MM.1S (cell line): ENCODE measurements at regions not wholly inside any gene's neighbourhood (a gene's known extent, or its start where the extent isn't known, plus 50 kb on each side); places are given as distances from the start of the nearest gene placed in this dataset.

Experiments
- EZH2 ChIP-seq: fragments of 300-600 bp; sonication (generic); optimal IDR thresholded peaks from 2 replicates; pipeline ENCODE3; 2017; ENCODE audit warnings: low read depth, mild to moderate bottlenecking, antibody characterized with exemption, low read length, mixed read lengths
- EZH2phosphoT487 ChIP-seq: fragments of 300-600 bp; sonication (generic); IDR thresholded peaks from 2 replicates; pipeline ENCODE4 v1.6.1; 2018; ENCODE audit warnings: antibody characterized with exemption, low read length
- TF ChIP-seq, protein P1 (sequence below): fragments of 300-600 bp; sonication (generic); IDR thresholded peaks from 2 replicates; pipeline ENCODE4 v1.5.1; 2016; ENCODE audit warnings: antibody characterized with exemption, low read length, mixed read lengths

DNA sequence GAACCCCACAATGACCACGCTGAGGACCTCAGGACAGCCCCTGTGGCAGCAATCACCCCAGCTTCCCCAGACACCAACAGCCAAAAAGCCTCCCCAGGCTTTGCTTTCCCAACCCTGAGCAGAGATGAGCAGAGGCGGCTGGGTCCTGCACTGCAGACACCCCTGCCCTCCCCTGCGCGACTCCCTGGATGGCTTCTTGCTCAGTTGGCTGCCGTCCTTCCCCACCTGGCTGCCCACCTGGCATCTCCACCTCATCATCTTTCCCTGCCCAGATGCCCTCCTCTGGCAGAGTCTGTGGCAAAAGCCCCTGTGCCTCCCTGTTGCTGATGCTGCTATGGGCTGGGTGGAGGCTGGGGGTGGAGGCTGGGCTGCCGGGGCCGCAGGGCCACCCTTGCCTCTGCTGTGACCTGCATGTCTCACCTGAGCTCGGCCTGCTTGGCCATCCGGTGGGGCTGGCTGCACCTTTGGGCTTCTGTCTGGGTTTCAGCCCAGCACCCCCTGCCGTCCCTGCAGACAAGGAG, 567.7 kb downstream of the TCERG1L start:
- TF ChIP-seq, protein P1, sequence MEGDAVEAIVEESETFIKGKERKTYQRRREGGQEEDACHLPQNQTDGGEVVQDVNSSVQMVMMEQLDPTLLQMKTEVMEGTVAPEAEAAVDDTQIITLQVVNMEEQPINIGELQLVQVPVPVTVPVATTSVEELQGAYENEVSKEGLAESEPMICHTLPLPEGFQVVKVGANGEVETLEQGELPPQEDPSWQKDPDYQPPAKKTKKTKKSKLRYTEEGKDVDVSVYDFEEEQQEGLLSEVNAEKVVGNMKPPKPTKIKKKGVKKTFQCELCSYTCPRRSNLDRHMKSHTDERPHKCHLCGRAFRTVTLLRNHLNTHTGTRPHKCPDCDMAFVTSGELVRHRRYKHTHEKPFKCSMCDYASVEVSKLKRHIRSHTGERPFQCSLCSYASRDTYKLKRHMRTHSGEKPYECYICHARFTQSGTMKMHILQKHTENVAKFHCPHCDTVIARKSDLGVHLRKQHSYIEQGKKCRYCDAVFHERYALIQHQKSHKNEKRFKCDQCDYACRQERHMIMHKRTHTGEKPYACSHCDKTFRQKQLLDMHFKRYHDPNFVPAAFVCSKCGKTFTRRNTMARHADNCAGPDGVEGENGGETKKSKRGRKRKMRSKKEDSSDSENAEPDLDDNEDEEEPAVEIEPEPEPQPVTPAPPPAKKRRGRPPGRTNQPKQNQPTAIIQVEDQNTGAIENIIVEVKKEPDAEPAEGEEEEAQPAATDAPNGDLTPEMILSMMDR, result no peak
- no peak for TF ChIP-seq EZH2
- TF ChIP-seq EZH2phosphoT487, result no peak
